Astrocyte of the cerebellum (primary cell): ENCODE measurements at regions not wholly inside any gene's neighbourhood (a gene's known extent, or its start where the extent isn't known, plus 50 kb on each side); places are given as distances from the start of the nearest gene placed in this dataset.

ENCODE experiments used
- DNase-seq: peaks from one replicate; pipeline ENCODE4 v3.0.0-alpha.2; 2011; ENCODE audit warnings: low read depth
- H3K4me3 ChIP-seq: 2 replicates; pipeline ENCODE4 v1.5.1; 2011; ENCODE audit warnings: mild to moderate bottlenecking, low read depth, low read length, moderate library complexity
- in situ Hi-C: cut with HindIII; loops from 2 replicates; pipeline ENCODE4 v1.10.0; 2017; ENCODE audit warnings: low sequenced_read_pairs
- TF ChIP-seq, protein P1 (sequence below): IDR thresholded peaks from 2 replicates; pipeline ENCODE4 v1.5.1; 2012; ENCODE audit warnings: low read length, low read depth, moderate library complexity, mild to moderate bottlenecking; ENCODE audit errors: missing control alignments

DNA sequence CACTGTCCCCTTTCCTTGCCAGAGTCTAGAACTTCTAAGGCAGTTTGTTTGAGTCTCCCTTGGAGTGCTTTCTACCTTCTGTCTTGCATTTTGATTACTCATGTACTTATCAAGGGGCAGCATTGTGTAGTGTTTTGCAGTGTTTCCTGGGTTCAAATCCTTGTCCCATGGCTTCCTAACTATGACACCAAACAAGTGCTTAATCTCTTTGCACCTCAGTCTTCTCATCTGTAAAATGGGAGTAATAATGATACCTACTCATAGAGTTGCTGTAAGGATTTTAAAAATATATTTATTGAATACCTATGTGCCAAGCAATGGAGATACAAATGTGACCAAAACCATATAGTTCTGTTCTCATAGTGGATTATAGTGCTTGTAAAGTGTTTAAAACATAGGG, 105.5 kb upstream of the PKDCC start:
- in situ Hi-C loops, result loop anchor here (5.0 kb wide), 1 partner anchor 45 kb away; no protein-coding TSS in a partner anchor
- DNase-seq, result no peak
- TF ChIP-seq, protein P1, sequence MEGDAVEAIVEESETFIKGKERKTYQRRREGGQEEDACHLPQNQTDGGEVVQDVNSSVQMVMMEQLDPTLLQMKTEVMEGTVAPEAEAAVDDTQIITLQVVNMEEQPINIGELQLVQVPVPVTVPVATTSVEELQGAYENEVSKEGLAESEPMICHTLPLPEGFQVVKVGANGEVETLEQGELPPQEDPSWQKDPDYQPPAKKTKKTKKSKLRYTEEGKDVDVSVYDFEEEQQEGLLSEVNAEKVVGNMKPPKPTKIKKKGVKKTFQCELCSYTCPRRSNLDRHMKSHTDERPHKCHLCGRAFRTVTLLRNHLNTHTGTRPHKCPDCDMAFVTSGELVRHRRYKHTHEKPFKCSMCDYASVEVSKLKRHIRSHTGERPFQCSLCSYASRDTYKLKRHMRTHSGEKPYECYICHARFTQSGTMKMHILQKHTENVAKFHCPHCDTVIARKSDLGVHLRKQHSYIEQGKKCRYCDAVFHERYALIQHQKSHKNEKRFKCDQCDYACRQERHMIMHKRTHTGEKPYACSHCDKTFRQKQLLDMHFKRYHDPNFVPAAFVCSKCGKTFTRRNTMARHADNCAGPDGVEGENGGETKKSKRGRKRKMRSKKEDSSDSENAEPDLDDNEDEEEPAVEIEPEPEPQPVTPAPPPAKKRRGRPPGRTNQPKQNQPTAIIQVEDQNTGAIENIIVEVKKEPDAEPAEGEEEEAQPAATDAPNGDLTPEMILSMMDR, result no peak
- no peak overlapping the region for H3K4me3 ChIP-seq

DNA sequence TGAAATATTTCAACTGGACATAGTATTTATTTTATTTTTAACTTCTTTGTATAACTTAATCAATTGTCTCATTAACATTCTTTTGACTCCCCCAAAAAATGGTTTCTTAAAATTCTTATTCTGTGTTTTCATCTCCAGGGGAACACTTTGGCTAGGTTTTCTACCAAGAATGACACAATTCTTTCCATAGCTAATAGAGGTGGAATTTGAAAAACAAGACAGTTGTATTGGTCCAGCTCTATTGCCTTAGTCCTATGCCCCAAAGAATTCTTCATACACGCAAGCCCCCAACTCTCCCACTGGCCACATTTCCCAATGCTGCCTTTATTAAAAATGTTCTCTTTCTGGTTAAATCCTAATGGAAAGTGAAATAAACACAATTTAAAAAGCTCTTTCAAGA, 104.7 kb upstream of the PKDCC start:
- TF ChIP-seq, protein P1, result no peak
- in situ Hi-C loops, result loop anchor here (5.0 kb wide), 1 partner anchor 44 kb away; no protein-coding TSS in a partner anchor
- DNase-seq, result no peak
- H3K4me3 ChIP-seq, result no peak overlapping the region

DNA sequence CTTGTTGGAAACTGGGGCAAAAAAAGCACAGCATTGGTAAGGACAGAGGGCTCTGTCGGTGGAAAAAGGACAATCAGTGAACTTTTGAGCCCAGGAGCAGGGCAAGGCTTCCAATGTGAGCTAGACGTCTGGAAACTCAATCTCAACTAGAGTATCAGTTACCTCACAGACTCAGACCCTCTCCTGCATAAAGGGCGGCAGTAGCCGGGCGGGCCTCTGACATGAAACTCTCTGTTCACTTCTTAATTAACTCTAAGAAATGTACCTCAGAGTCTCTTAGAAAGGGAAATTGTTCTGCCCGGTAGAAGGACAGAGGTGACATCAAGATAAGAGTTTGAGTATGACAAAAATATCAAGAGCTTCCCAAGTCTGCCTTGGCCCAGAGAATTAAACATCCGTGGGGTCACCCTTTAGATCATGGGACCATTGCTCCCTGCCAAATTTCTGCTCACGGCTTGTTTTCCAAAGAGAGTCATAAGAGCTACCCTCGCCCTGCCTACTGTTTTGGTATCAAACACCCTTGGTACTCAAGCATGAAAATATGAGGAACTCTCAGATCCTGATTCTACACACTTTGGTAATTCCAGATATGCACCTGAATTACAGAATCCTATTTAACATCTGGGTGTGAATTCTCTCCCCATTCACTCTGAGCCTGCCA, 103.5 kb upstream of the PKDCC start:
- DNase-seq, result no peak
- in situ Hi-C loops, result loop anchor here (5.0 kb wide), 1 partner anchor 43 kb away; no protein-coding TSS in a partner anchor
- H3K4me3 ChIP-seq, result no peak overlapping the region
- TF ChIP-seq, protein P1, result no peak

DNA sequence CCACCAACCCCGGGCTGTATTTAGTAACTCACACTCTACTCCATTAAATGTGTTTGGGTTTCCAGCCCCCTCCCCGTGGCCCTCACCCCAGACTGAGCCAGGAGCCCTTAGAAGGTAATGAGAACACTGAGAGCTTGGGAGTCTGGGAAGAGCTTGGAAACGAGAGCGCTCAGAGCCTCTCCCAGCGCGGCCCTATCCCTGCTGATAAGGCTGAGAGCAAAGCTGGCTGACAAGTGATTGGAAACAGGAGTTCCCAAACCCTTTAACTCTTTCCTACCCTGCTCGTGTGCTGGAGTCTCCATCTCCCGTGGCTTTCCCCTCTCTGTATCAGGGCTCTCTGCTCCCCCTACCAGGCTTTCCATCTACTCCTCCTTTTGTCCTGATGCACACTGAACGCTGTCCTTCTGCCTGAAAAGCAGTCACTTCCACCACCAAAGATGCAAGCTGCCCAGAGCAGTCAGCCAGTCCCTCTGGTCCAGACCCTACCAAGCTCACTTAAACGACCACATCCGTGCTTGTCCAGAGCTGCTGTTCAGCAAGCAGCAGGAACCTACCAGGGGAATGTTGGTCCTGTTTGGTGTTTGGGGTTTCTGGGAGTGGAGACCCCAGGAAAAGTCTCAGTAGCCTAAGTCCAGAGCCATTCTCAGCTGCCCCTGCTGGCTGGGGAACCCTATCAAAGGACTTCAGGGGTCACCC, 100.0 kb upstream of the PKDCC start:
- in situ Hi-C loops, result no loop called here
- TF ChIP-seq, protein P1, result no peak
- DNase-seq, result no peak
- no peak overlapping the region for H3K4me3 ChIP-seq

DNA sequence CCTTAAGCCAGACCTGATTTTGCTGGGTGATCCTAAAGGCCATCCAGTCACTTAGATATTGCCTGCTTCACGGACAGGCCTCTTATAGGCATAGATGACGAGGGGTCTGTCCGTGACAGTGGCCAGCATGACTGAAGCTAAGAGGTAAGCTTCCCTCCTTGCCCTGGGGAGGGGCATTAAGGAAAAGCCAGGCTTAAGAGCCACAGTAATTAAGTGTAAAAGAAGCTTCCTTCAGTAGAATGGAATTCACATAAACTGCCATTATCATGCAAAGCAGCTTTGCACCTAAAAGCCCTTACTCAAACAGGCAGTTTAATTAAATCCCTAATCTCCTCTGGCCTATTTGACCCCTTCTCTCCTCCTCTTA, 99.4 kb upstream of the PKDCC start:
- no peak overlapping the region for H3K4me3 ChIP-seq
- TF ChIP-seq, protein P1, result no peak
- in situ Hi-C loops, result no loop called here
- no peak for DNase-seq

DNA sequence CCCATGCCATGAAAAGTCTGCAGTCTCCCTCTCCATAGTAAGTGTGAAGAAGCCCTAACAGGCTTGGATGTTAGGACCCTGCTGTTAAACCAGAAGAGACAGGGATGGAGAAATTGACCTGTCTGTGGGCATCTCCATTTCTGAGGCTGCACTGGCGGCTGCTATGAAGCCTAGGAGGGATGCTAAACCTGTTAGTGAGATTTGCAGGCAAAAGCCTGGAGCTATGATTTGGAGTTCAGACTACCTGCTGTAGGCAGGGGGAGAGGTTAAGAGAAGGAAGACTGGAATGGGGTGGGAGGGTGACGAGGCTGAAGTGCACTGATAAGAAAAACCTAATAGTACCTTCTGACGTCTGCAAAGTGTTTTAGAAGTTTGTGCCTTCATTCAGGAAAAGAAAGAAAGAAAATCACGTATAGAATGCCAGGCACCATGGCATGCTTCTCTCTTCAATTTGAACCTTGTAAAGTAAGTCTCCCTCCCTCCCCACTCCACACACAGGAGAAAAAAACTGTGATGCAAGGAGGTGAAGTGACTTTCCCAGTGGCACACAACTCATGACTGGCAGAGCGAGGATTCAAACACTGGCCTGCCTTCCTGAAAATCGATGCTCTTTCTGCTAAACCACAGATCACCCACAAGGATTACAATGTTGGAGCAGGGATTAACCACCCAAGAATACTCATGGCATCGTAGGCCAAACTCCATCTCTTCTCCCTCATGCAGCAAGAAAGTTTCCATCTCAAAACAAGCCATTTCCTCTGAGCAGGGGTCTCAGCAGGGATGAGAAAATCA, 98.5 kb upstream of the PKDCC start:
- DNase-seq, result no peak
- no peak overlapping the region for H3K4me3 ChIP-seq
- in situ Hi-C loops, result no loop called here
- TF ChIP-seq, protein P1, result no peak
